Smooth muscle cell (in vitro differentiated cells): ENCODE measurements at regions not wholly inside any gene's neighbourhood (a gene's known extent, or its start where the extent isn't known, plus 50 kb on each side); places are given as distances from the start of the nearest gene placed in this dataset.

ENCODE experiments used
- DNase-seq: peaks from one replicate; lab custom pipeline; 2025; ENCODE audit not compliant: unreplicated experiment; lab: John Stamatoyannopoulos, UW
- H2AFZ ChIP-seq: fragments of 200-600 bp; sonication (generic); 2 replicates; pipeline ENCODE4 v1.6.0; 2016; ENCODE audit warnings: antibody characterized with exemption, low read depth, mild to moderate bottlenecking
- H3F3A ChIP-seq: fragments of 200-600 bp; sonication (generic); 2 replicates; pipeline ENCODE4 v1.6.0; 2017; ENCODE audit warnings: antibody characterized with exemption, low read depth
- H3K27ac ChIP-seq: fragments of 200-600 bp; sonication (generic); 2 replicates; pipeline ENCODE4 v1.5.1; 2016; ENCODE audit warnings: low read depth, mild to moderate bottlenecking
- H3K27me3 ChIP-seq: fragments of 200-600 bp; sonication (generic); 2 replicates; pipeline ENCODE4 v1.6.1; 2016; ENCODE audit warnings: low read depth, mild to moderate bottlenecking
- H3K36me3 ChIP-seq: fragments of 200-600 bp; sonication (generic); 2 replicates; pipeline ENCODE4 v1.5.1; 2016; ENCODE audit warnings: low read depth
- H3K4me1 ChIP-seq: fragments of 200-600 bp; sonication (generic); 2 replicates; pipeline ENCODE4 v1.5.1; 2016; ENCODE audit warnings: low read depth
- H3K4me2 ChIP-seq: fragments of 200-600 bp; sonication (generic); 2 replicates; pipeline ENCODE4 v1.6.0; 2016; ENCODE audit warnings: mild to moderate bottlenecking
- H3K4me3 ChIP-seq: fragments of 200-600 bp; sonication (generic); 2 replicates; pipeline ENCODE4 v1.5.1; 2016; ENCODE audit warnings: mild to moderate bottlenecking
- H3K79me2 ChIP-seq: fragments of 200-600 bp; sonication (generic); 2 replicates; pipeline ENCODE4 v1.6.0; 2016; ENCODE audit warnings: low read depth, mild to moderate bottlenecking
- H3K9ac ChIP-seq: fragments of 200-600 bp; sonication (generic); 2 replicates; pipeline ENCODE4 v1.6.0; 2016; ENCODE audit warnings: low read depth
- H3K9me3 ChIP-seq: fragments of 200-600 bp; sonication (generic); replicated peaks from 2 replicates; pipeline ENCODE4 v1.5.1; 2016; ENCODE audit warnings: low read depth
- H4K20me1 ChIP-seq: fragments of 200-600 bp; sonication (generic); 2 replicates; pipeline ENCODE4 v1.6.0; 2016; ENCODE audit warnings: low read depth
- CTCF ChIP-seq: fragments of 200-600 bp; sonication (generic); IDR thresholded peaks from 2 replicates; pipeline ENCODE4 v1.5.1; 2017; ENCODE audit warnings: borderline replicate concordance, mild to moderate bottlenecking, antibody characterized with exemption; ENCODE audit not compliant: insufficient read depth, poor library complexity, severe bottlenecking
- WGBS: methylation state at CpG from one replicate; pipeline ENCODE4 v1.1.7; 2016; ENCODE audit warnings: low lambda C conversion rate; 5-methylcytosine and 5-hydroxymethylcytosine counted together

- H4K20me1 ChIP-seq: no peaks in the 10 kb centered on the region
- no peaks in the 10 kb centered on the region for H3K27me3 ChIP-seq
- H3F3A ChIP-seq: peaks cover 7% of the 10 kb centered on the region
- no peak overlapping the region for H2AFZ ChIP-seq
- no peak for DNase-seq
- no peak overlapping the region for H3K4me3 ChIP-seq
- H3K79me2 ChIP-seq: no peaks in the 10 kb centered on the region
- H3K9ac ChIP-seq: no peak overlapping the region
- no peak for TF ChIP-seq CTCF
- no peaks in the 10 kb centered on the region for H3K36me3 ChIP-seq
- no peak overlapping the region for H3K4me2 ChIP-seq
- no peaks in the 10 kb centered on the region for H3K4me1 ChIP-seq
- H3K27ac ChIP-seq: no peak overlapping the region
- H3K9me3 ChIP-seq: no peaks in the 10 kb centered on the region
These were observed 72.4 kb upstream of the CXCL14 start for GRCh38 chr5:135651156-135651555.

GRCh38 chr5:135650081-135650480, 71.3 kb upstream of the CXCL14 start:
- H4K20me1 ChIP-seq: no peaks in the 10 kb centered on the region
- H3K27ac ChIP-seq: no peak overlapping the region
- no peak overlapping the region for H3K4me2 ChIP-seq
- no peaks in the 10 kb centered on the region for H3K79me2 ChIP-seq
- DNase-seq: no peak
- peaks cover 4% of the 10 kb centered on the region for H3K4me1 ChIP-seq
- 95% methylated on average over 2 of the region's 2 CpGs for WGBS
- no peaks in the 10 kb centered on the region for H3K9me3 ChIP-seq
- H3K36me3 ChIP-seq: no peaks in the 10 kb centered on the region
- no peak overlapping the region for H2AFZ ChIP-seq
- H3K9ac ChIP-seq: no peak overlapping the region
- peaks cover 6% of the 10 kb centered on the region for H3F3A ChIP-seq
- no peaks in the 10 kb centered on the region for H3K27me3 ChIP-seq
- no peak for TF ChIP-seq CTCF
- no peak overlapping the region for H3K4me3 ChIP-seq

- DNase-seq: no peak
- Histone ChIP-seq H3K9me3 (no peaks in the 10 kb centered on the region), H4K20me1 (no peaks in the 10 kb centered on the region), H3K4me1 (peaks cover 4% of the 10 kb centered on the region), H3K79me2 (no peaks in the 10 kb centered on the region), H2AFZ (no peak overlapping the region), H3F3A (peaks cover 13% of the 10 kb centered on the region), H3K27me3 (no peaks in the 10 kb centered on the region), H3K4me2 (no peak overlapping the region), H3K27ac (no peak overlapping the region), H3K4me3 (no peak overlapping the region), H3K9ac (no peak overlapping the region), H3K36me3 (no peaks in the 10 kb centered on the region)
- 94% methylated on average over 3 of the region's 3 CpGs for WGBS
- TF ChIP-seq CTCF: no peak
These were observed 70.6 kb upstream of the CXCL14 start for GRCh38 chr5:135649435-135649834.

- H3K4me3 ChIP-seq: no peak overlapping the region
- H4K20me1 ChIP-seq: no peaks in the 10 kb centered on the region
- H3K27me3 ChIP-seq: no peaks in the 10 kb centered on the region
- H3K36me3 ChIP-seq: no peaks in the 10 kb centered on the region
- no peak for TF ChIP-seq CTCF
- peaks cover 20% of the 10 kb centered on the region for H3F3A ChIP-seq
- no peak overlapping the region for H2AFZ ChIP-seq
- no peak overlapping the region for H3K9ac ChIP-seq
- no peaks in the 10 kb centered on the region for H3K79me2 ChIP-seq
- DNase-seq: no peak
- no peaks in the 10 kb centered on the region for H3K9me3 ChIP-seq
- peak overlapping the region; percentile 48 for H3K27ac ChIP-seq
- peaks cover 4% of the 10 kb centered on the region for H3K4me1 ChIP-seq
- H3K4me2 ChIP-seq: peak overlapping the region; percentile 19
- 42% methylated on average over 2 of the region's 2 CpGs for WGBS
These were observed 69.3 kb upstream of the CXCL14 start for GRCh38 chr5:135648116-135648515.
